ENCODE measurements at regions not wholly inside any gene's neighbourhood (a gene's known extent, or its start where the extent isn't known, plus 50 kb on each side); places are given as distances from the start of the nearest gene placed in this dataset.

GRCh38 chr20:18921291-18921690 lies 107.7 kb downstream of the SCP2D1 start:
- TF ChIP-seq POLR2A (IDR thresholded peaks at IDR 0.05) = no peak
- TF ChIP-seq CTCF (IDR thresholded peaks at IDR 0.05) = no peak

All from lower leg skin (tissue), 3 donors.